GM12865 (cell line): ENCODE measurements at regions not wholly inside any gene's neighbourhood (a gene's known extent, or its start where the extent isn't known, plus 50 kb on each side); places are given as distances from the start of the nearest gene placed in this dataset.

Source experiments
- DNase-seq: peaks from one replicate; pipeline ENCODE4 v3.0.0; 2010; ENCODE audit warnings: low read depth
- H3K4me3 ChIP-seq: 2 replicates; pipeline ENCODE4 v1.5.1; 2011; ENCODE audit warnings: mild to moderate bottlenecking, low read depth, low read length, control low read depth
- CTCF ChIP-seq: IDR thresholded peaks from 2 replicates; pipeline ENCODE4 v1.5.1; 2011; ENCODE audit warnings: low read length, control low read depth, low read depth, inconsistent platforms; ENCODE audit not compliant: insufficient read depth; ENCODE audit errors: missing control alignments

- no peak for TF ChIP-seq CTCF
- no peak overlapping the region for H3K4me3 ChIP-seq
- no peak for DNase-seq
Measured at GRCh38 chr2:207256476-207257207, 90.9 kb upstream of the KLF7 start.

GRCh38 chr2:207257251-207258250 is 91.8 kb upstream of the KLF7 start:
- no peak for TF ChIP-seq CTCF
- H3K4me3 ChIP-seq = no peak overlapping the region
- no peak for DNase-seq

GRCh38 chr2:207258263-207258991 is 92.7 kb upstream of the KLF7 start:
- no peak for DNase-seq
- no peak overlapping the region for H3K4me3 ChIP-seq
- TF ChIP-seq CTCF = no peak

- DNase-seq = no peak
- TF ChIP-seq CTCF = no peak
- H3K4me3 ChIP-seq = no peak overlapping the region
Measured at GRCh38 chr2:207260021-207260420, 94.3 kb upstream of the KLF7 start.

- DNase-seq = no peak
- no peak for TF ChIP-seq CTCF
- no peak overlapping the region for H3K4me3 ChIP-seq
Measured at GRCh38 chr2:207260947-207261346, 95.2 kb upstream of the KLF7 start.

GRCh38 chr2:207264310-207264709 is 98.6 kb upstream of the KLF7 start:
- no peak overlapping the region for H3K4me3 ChIP-seq
- no peak for TF ChIP-seq CTCF
- no peak for DNase-seq
